ENCODE measurements at regions not wholly inside any gene's neighbourhood (a gene's known extent, or its start where the extent isn't known, plus 50 kb on each side); places are given as distances from the start of the nearest gene placed in this dataset.

DNA sequence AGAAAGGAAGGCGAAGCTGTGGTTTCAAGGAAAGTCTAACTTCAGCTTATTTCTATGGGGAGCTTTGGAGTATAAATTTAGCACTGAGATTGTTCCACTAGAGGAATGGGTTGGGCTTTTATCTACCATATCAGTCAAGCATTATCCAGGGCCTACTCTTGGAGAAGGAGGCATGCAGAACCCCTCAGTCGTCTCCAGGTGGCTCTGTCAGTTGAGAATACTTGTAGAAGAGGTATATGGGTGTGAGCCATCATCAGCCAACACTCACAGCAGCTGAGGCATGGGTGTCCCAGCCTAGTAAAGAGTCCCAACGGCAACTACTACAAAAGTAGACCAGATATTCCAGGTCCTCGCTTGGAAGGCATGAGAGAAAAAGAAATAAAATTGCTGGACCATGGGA, 548.5 kb upstream of the GRAMD2B start:
- TF ChIP-seq ZSCAN20 (CRISPR knock-in tag; IDR thresholded peaks at IDR 0.05) (no peak), RNF2 (IDR thresholded peaks at IDR 0.05; ENCODE audit: borderline replicate concordance, low read depth) (no peak), FOXS1 (CRISPR knock-in tag; IDR thresholded peaks at IDR 0.05) (no peak), ZC3H11A (IDR thresholded peaks at IDR 0.05) (no peak), RARB (CRISPR knock-in tag; IDR thresholded peaks at IDR 0.05) (no peak), MAFK (IDR thresholded peaks at IDR 0.05; ENCODE audit: partially characterized antibody) (no peak), HOXA7 (CRISPR knock-in tag; IDR thresholded peaks at IDR 0.05) (no peak), POLR2AphosphoS2 (conservative IDR thresholded peaks at IDR 0.05; ENCODE audit: low read length) (no peak), EHMT2 (IDR thresholded peaks at IDR 0.05; ENCODE audit: low read depth) (no peak), TFCP2L1 (CRISPR knock-in tag; IDR thresholded peaks at IDR 0.05) (no peak)
- TF ChIP-seq, protein P1, sequence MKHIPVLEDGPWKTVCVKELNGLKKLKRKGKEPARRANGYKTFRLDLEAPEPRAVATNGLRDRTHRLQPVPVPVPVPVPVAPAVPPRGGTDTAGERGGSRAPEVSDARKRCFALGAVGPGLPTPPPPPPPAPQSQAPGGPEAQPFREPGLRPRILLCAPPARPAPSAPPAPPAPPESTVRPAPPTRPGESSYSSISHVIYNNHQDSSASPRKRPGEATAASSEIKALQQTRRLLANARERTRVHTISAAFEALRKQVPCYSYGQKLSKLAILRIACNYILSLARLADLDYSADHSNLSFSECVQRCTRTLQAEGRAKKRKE (CRISPR knock-in tag; IDR thresholded peaks at IDR 0.05; ENCODE audit: low read depth), result no peak
- TF ChIP-seq, protein P2, sequence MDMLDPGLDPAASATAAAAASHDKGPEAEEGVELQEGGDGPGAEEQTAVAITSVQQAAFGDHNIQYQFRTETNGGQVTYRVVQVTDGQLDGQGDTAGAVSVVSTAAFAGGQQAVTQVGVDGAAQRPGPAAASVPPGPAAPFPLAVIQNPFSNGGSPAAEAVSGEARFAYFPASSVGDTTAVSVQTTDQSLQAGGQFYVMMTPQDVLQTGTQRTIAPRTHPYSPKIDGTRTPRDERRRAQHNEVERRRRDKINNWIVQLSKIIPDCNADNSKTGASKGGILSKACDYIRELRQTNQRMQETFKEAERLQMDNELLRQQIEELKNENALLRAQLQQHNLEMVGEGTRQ (IDR thresholded peaks at IDR 0.05), result no peak
- TF ChIP-seq, protein P3, sequence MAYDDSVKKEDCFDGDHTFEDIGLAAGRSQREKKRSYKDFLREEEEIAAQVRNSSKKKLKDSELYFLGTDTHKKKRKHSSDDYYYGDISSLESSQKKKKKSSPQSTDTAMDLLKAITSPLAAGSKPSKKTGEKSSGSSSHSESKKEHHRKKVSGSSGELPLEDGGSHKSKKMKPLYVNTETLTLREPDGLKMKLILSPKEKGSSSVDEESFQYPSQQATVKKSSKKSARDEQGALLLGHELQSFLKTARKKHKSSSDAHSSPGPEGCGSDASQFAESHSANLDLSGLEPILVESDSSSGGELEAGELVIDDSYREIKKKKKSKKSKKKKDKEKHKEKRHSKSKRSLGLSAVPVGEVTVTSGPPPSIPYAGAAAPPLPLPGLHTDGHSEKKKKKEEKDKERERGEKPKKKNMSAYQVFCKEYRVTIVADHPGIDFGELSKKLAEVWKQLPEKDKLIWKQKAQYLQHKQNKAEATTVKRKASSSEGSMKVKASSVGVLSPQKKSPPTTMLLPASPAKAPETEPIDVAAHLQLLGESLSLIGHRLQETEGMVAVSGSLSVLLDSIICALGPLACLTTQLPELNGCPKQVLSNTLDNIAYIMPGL (CRISPR knock-in tag; IDR thresholded peaks at IDR 0.05; ENCODE audit: borderline replicate concordance), result no peak
- TF ChIP-seq, protein P4, sequence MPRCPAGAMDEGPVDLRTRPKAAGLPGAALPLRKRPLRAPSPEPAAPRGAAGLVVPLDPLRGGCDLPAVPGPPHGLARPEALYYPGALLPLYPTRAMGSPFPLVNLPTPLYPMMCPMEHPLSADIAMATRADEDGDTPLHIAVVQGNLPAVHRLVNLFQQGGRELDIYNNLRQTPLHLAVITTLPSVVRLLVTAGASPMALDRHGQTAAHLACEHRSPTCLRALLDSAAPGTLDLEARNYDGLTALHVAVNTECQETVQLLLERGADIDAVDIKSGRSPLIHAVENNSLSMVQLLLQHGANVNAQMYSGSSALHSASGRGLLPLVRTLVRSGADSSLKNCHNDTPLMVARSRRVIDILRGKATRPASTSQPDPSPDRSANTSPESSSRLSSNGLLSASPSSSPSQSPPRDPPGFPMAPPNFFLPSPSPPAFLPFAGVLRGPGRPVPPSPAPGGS (IDR thresholded peaks at IDR 0.05), result no peak
- ATAC-seq (no peak), DNase-seq (ENCODE audit: low read depth in 1 of 2, low spot score in 1 of 2) (no peak), FAIRE-seq (no peak)
- Histone ChIP-seq H3K4me2 (no peak overlapping the region), H3K4me1 (no peaks in the 10 kb centered on the region), H3K27ac (no peak overlapping the region), H3K4me3 (no peak overlapping the region), H3K9me3 (no peaks in the 10 kb centered on the region)
- 7% methylated on average over 4 of the region's 4 CpGs for WGBS (ENCODE audit: missing lambda C conversion rate)
- ChIA-PET POLR2A (no interaction called here), CTCF (no interaction called here)

DNA sequence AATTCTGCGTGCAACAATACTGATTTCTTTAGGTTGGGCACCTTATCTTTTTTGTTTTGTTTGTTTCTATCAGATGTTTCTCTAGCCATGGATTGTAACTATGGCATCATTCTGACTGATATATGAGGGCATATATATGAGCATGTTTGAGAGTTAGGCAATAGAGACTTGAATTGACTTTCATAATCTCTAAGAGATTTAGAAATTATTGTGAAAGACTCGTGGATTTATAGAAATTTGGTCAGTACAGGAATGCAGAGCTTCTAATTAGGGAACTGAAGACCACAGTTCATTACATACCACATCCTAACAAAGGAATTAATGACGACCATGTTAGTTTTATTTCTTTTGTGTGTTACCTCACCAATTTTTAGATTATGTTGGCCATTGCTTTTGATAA, 546.0 kb upstream of the GRAMD2B start:
- no peaks in the 10 kb centered on the region for H3K4me1 ChIP-seq
- no peak overlapping the region for H3K4me2 ChIP-seq
- ChIA-PET POLR2A (no interaction called here), CTCF (no interaction called here)
- TF ChIP-seq ZSCAN20 (CRISPR knock-in tag; IDR thresholded peaks at IDR 0.05), result no peak
- TF ChIP-seq RAD21 (conservative IDR thresholded peaks at IDR 0.05 in 1 of 2, IDR thresholded peaks at IDR 0.05 in 1 of 2), result no peak
- no peak for TF ChIP-seq CHD2 (IDR thresholded peaks at IDR 0.05; ENCODE audit: low read length, partially characterized antibody)
- TF ChIP-seq, protein P1 (CRISPR knock-in tag; IDR thresholded peaks at IDR 0.05; ENCODE audit: low read depth), result no peak
- no peak for TF ChIP-seq ESRRA (IDR thresholded peaks at IDR 0.05; ENCODE audit: borderline replicate concordance, low read length)
- no peak for TF ChIP-seq JUNB (IDR thresholded peaks at IDR 0.05)
- no peak for TF ChIP-seq NFE2L2 (conservative IDR thresholded peaks at IDR 0.05; ENCODE audit: low read length)
- no peak overlapping the region for H3K27ac ChIP-seq
- no peak overlapping the region for H3K4me3 ChIP-seq
- ATAC-seq (no peak), DNase-seq (ENCODE audit: low read depth in 1 of 2, low spot score in 1 of 2) (no peak), FAIRE-seq (peak; percentile 67)
- WGBS (ENCODE audit: missing lambda C conversion rate), result 5% methylated on average over 3 of the region's 3 CpGs
- no peaks in the 10 kb centered on the region for H3K9me3 ChIP-seq
